ENCODE measurements at regions not wholly inside any gene's neighbourhood (a gene's known extent, or its start where the extent isn't known, plus 50 kb on each side); places are given as distances from the start of the nearest gene placed in this dataset.

- peak; percentile 36 for DNase-seq (ENCODE audit: low read depth)
These were observed 113.9 kb upstream of the FOXF1 start for GRCh38 chr16:86396422-86396821.

GRCh38 chr16:86396901-86397311 is 113.4 kb upstream of the FOXF1 start:
- peak; percentile 67 for DNase-seq (ENCODE audit: low read depth)

- peak; percentile 35 for DNase-seq (ENCODE audit: low read depth)
These were observed 112.1 kb upstream of the FOXF1 start for GRCh38 chr16:86398201-86398600.

- DNase-seq (ENCODE audit: low read depth): peak; percentile 83
These were observed 111.7 kb upstream of the FOXF1 start for GRCh38 chr16:86398622-86399021.

- DNase-seq (ENCODE audit: low read depth): no peak
These were observed 109.2 kb upstream of the FOXF1 start for GRCh38 chr16:86401126-86401525.

- no peak for DNase-seq (ENCODE audit: low read depth)
These were observed 107.2 kb upstream of the FOXF1 start for GRCh38 chr16:86403085-86403484.

GRCh38 chr16:86403541-86404163 is 106.7 kb upstream of the FOXF1 start:
- DNase-seq (ENCODE audit: low read depth): no peak

GRCh38 chr16:86404678-86405077 is 105.6 kb upstream of the FOXF1 start:
- DNase-seq (ENCODE audit: low read depth): no peak

- no peak for DNase-seq (ENCODE audit: low read depth)
These were observed 105.0 kb upstream of the FOXF1 start for GRCh38 chr16:86405319-86405718.

- DNase-seq (ENCODE audit: low read depth): no peak
These were observed 104.3 kb upstream of the FOXF1 start for GRCh38 chr16:86406056-86406455.

GRCh38 chr16:86408685-86409084 is 101.6 kb upstream of the FOXF1 start:
- no peak for DNase-seq (ENCODE audit: low read depth)

GRCh38 chr16:86410081-86410480 is 100.2 kb upstream of the FOXF1 start:
- DNase-seq (ENCODE audit: low read depth): no peak

GRCh38 chr16:86410529-86410928 is 99.8 kb upstream of the FOXF1 start:
- no peak for DNase-seq (ENCODE audit: low read depth)

GRCh38 chr16:86411897-86412296 is 98.4 kb upstream of the FOXF1 start:
- DNase-seq (ENCODE audit: low read depth): no peak

- no peak for DNase-seq (ENCODE audit: low read depth)
These were observed 95.2 kb upstream of the FOXF1 start for GRCh38 chr16:86414991-86415740.

GRCh38 chr16:86418981-86419380 is 91.3 kb upstream of the FOXF1 start:
- no peak for DNase-seq (ENCODE audit: low read depth)

- no peak for DNase-seq (ENCODE audit: low read depth)
These were observed 90.8 kb upstream of the FOXF1 start for GRCh38 chr16:86419518-86419917.

- DNase-seq (ENCODE audit: low read depth): no peak
These were observed 88.3 kb upstream of the FOXF1 start for GRCh38 chr16:86421995-86422394.

- DNase-seq (ENCODE audit: low read depth): no peak
These were observed 85.9 kb upstream of the FOXF1 start for GRCh38 chr16:86424398-86424797.

GRCh38 chr16:86424985-86425384 is 85.3 kb upstream of the FOXF1 start:
- no peak for DNase-seq (ENCODE audit: low read depth)

GRCh38 chr16:86426063-86426642 is 84.2 kb upstream of the FOXF1 start:
- no peak for DNase-seq (ENCODE audit: low read depth)

GRCh38 chr16:86427433-86427851 is 82.9 kb upstream of the FOXF1 start:
- no peak for DNase-seq (ENCODE audit: low read depth)
